NCI-H1930 (cell line): ENCODE measurements at regions not wholly inside any gene's neighbourhood (a gene's known extent, or its start where the extent isn't known, plus 50 kb on each side); places are given as distances from the start of the nearest gene placed in this dataset.
"Not testable (repeated sequence)": the region's sequence is repeated elsewhere in the genome, so short reads cannot be mapped to it uniquely, and the experiment has no call there.

Source experiments
- DNase-seq, 2 experiments: peaks; one replicate each; lab custom pipeline; 2025; lab: John Stamatoyannopoulos, UW

- no peak for DNase-seq
Observed at GRCh38 chr19:29054886-29055675, 157.9 kb downstream of the UQCRFS1 start.

GRCh38 chr19:29048873-29049272 lies 164.1 kb downstream of the UQCRFS1 start:
- DNase-seq, result no peak

- no peak for DNase-seq
Observed at GRCh38 chr19:29045679-29046254, 167.2 kb downstream of the UQCRFS1 start.

- no peak for DNase-seq
Observed at GRCh38 chr19:29044037-29044436, 168.9 kb downstream of the UQCRFS1 start.

- DNase-seq, result no peak
Observed at GRCh38 chr19:29042450-29042849, 170.5 kb downstream of the UQCRFS1 start.

GRCh38 chr19:29040951-29041350 lies 172.0 kb downstream of the UQCRFS1 start:
- no peak for DNase-seq

- DNase-seq, result no peak
Observed at GRCh38 chr19:29040292-29040691, 172.7 kb downstream of the UQCRFS1 start.

GRCh38 chr19:29039036-29039435 lies 173.9 kb downstream of the UQCRFS1 start:
- not testable (repeated sequence) for DNase-seq

- no peak for DNase-seq
Observed at GRCh38 chr19:29031216-29031615, 181.7 kb downstream of the UQCRFS1 start.

GRCh38 chr19:29029268-29029958 lies 183.5 kb downstream of the UQCRFS1 start:
- no peak for DNase-seq

- DNase-seq, result no peak
Observed at GRCh38 chr19:29022599-29022998, 190.4 kb downstream of the UQCRFS1 start.

GRCh38 chr19:29022165-29022564 lies 190.8 kb downstream of the UQCRFS1 start:
- no peak for DNase-seq

GRCh38 chr19:29021232-29021916 lies 191.6 kb downstream of the UQCRFS1 start:
- DNase-seq, result no peak

- DNase-seq, result no peak
Observed at GRCh38 chr19:29019403-29019802, 193.5 kb downstream of the UQCRFS1 start.

GRCh38 chr19:29018542-29018941 lies 194.4 kb downstream of the UQCRFS1 start:
- DNase-seq, result no peak

GRCh38 chr19:29017788-29018187 lies 195.2 kb downstream of the UQCRFS1 start:
- DNase-seq, result no peak

GRCh38 chr19:29016926-29017760 lies 195.8 kb downstream of the UQCRFS1 start:
- no peak for DNase-seq

GRCh38 chr19:29016353-29016752 lies 196.6 kb downstream of the UQCRFS1 start:
- no peak for DNase-seq

- no peak for DNase-seq
Observed at GRCh38 chr19:29015569-29015968, 197.4 kb downstream of the UQCRFS1 start.

- no peak for DNase-seq
Observed at GRCh38 chr19:29014857-29015436, 198.0 kb downstream of the UQCRFS1 start.

- DNase-seq, result no peak
Observed at GRCh38 chr19:29013988-29014387, 199.0 kb downstream of the UQCRFS1 start.
